Gastrocnemius medialis (tissue), 4 donors: ENCODE measurements at regions not wholly inside any gene's neighbourhood (a gene's known extent, or its start where the extent isn't known, plus 50 kb on each side); places are given as distances from the start of the nearest gene placed in this dataset.

ENCODE experiments used
- CTCF ChIP-seq, 5 experiments: fragments of 450-650 bp in 3 of 5; fragments of 200-600 bp in 2 of 5; sonication (generic) in 2 of 5; IDR thresholded peaks in 4 of 5; conservative IDR thresholded peaks in 1 of 5; 1 replicate in 4 of 5; 2 replicates in 1 of 5; pipeline ENCODE4 v1.5.1; 2016 to 2019; ENCODE audit warnings: antibody characterized with exemption in 5 of 5, mild to moderate bottlenecking in 3 of 5, moderate library complexity in 3 of 5
- POLR2A ChIP-seq, 2 donors: fragments of 450-650 bp; IDR thresholded peaks; one replicate each; pipeline ENCODE4 v1.6.1; 2017; ENCODE audit warnings: antibody characterized with exemption in 2 of 2, mild to moderate bottlenecking in 2 of 2, moderate library complexity in 2 of 2

DNA sequence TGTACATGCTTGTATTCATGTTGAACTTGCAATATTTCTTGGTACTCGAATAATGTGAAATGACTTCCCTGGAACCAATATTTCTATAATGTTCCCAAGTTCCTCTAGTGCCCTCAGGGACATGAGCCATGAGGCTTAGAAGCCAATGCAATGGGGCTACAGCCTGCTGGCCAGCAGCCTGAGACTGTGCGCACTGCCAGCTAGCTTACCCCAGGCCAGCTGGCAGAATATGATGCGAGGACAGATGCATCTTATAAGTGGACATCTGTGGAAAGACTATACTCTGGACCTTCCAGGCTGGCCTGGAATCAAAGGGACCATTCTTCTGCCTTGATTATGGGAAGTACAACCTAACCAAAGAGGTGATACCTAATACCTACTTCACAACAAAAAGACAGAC is 1862.0 kb upstream of the ACO1 start:
- no peak for TF ChIP-seq POLR2A (IDR thresholded peaks at IDR 0.05)
- no peak for TF ChIP-seq CTCF (IDR thresholded peaks at IDR 0.05 in 4 of 5, conservative IDR thresholded peaks at IDR 0.05 in 1 of 5)
